Left lung (tissue), 4 donors: ENCODE measurements at regions not wholly inside any gene's neighbourhood (a gene's known extent, or its start where the extent isn't known, plus 50 kb on each side); places are given as distances from the start of the nearest gene placed in this dataset.
A peak's percentile ranks its signal among the peaks of the same experiment; 100 is the strongest.

Experiments used
- ATAC-seq: fragments of 200-7000 bp; cut with Tn5 transposase; one replicate; pipeline ENCODE4 v1.9.1; 2020; ENCODE audit warnings: moderate library complexity
- DNase-seq, 4 donors: peaks; one replicate each; pipeline ENCODE4 v3.0.0-alpha.2; 2013 to 2020
- H3K27ac ChIP-seq, 2 donors: fragments of 200-600 bp; sonication (generic) in 1 of 2; one replicate each; pipeline versions ENCODE4 v1.5.0 to v1.8.0; 2020 to 2021
- H3K27me3 ChIP-seq, 2 donors: fragments of 200-600 bp; sonication (generic) in 1 of 2; one replicate each; pipeline versions ENCODE4 v1.5.0 to v1.8.0; 2020 to 2021
- H3K36me3 ChIP-seq, 2 donors: fragments of 200-600 bp; sonication (generic) in 1 of 2; one replicate each; pipeline versions ENCODE4 v1.5.0 to v1.8.0; 2020 to 2021
- H3K4me1 ChIP-seq, 2 donors: fragments of 200-600 bp; one replicate each; pipeline ENCODE4 v1.8.0; 2021
- H3K4me3 ChIP-seq, 2 donors: fragments of 200-600 bp; sonication (generic) in 1 of 2; one replicate each; pipeline versions ENCODE4 v1.5.0 to v1.8.0; 2020 to 2021; ENCODE audit warnings: mild to moderate bottlenecking in 1 of 2
- H3K9me3 ChIP-seq, 2 donors: fragments of 200-600 bp; sonication (generic) in 1 of 2; one replicate each; pipeline versions ENCODE4 v1.5.0 to v1.8.0; 2020 to 2021
- intact Hi-C, 2 donors: fragments of 100-400 bp; cut with DNase I; formaldehyde crosslinking; loops; one replicate each; pipeline versions ENCODE4 v1.11.2 to v1.14.2; 2022
- TF ChIP-seq, protein P1 (sequence below), 2 donors: fragments of 200-600 bp; sonication (generic) in 1 of 2; IDR thresholded peaks; one replicate each; pipeline versions ENCODE4 v1.5.0 to v1.8.0; 2021; ENCODE audit warnings: antibody characterized with exemption in 2 of 2
- donor health status: DM: no; HTN: yes; CAD: no.
- donor health status: DM: no; HTN: no; CAD: no.

DNA sequence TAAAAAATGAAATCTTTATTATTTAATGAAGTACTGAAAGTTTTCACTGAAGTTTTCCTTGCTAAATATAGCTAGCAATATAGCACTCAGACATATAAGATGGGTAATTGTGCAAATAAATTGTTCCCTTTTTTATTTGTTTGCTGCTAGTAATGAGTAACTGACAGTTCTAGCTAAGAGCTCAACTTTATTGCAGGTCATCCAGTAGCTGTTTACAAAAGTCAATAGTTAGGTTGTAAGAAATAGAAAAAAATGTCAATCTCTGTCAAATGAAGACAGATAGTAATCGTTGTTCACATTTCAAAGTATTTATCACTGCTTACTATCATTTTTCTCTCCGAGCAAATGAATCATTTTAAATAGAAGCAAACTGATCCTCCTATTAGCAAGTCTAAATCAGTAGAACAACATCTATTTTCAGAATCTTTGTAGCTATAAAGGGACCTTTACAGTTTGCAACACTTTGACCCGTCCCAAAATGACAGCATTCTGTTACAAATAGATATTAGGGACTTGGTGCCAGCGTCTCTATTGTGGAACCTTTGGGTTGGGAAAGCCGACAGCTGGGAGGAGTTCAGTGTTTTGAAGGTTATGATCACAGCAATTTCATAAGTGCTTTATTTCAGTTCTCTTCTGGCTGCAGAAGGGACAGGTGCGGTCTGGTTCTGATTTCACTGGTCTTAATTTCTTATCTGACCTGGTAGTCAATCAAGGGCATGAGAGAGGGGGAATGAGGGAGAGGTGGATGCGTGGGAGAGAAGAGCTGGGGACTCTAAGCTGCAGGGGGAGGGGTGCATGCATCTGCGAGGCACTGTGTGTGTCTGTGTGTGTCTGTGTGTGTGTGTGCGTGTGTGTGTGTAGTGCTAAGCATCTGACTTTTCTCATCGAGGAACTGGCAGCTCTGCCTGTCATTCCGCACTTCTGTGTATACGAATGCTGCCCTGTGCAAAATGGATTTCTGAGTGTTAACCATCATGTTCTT lies 227.9 kb upstream of the PITX2 start:
- intact Hi-C loops = no loop called here
- TF ChIP-seq, protein P1, sequence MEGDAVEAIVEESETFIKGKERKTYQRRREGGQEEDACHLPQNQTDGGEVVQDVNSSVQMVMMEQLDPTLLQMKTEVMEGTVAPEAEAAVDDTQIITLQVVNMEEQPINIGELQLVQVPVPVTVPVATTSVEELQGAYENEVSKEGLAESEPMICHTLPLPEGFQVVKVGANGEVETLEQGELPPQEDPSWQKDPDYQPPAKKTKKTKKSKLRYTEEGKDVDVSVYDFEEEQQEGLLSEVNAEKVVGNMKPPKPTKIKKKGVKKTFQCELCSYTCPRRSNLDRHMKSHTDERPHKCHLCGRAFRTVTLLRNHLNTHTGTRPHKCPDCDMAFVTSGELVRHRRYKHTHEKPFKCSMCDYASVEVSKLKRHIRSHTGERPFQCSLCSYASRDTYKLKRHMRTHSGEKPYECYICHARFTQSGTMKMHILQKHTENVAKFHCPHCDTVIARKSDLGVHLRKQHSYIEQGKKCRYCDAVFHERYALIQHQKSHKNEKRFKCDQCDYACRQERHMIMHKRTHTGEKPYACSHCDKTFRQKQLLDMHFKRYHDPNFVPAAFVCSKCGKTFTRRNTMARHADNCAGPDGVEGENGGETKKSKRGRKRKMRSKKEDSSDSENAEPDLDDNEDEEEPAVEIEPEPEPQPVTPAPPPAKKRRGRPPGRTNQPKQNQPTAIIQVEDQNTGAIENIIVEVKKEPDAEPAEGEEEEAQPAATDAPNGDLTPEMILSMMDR (IDR thresholded peaks at IDR 0.05) = no peak
- H3K27ac ChIP-seq = no peak overlapping the region
- DNase-seq = no peak
- H3K4me3 ChIP-seq = no peak overlapping the region
- no peaks in the 10 kb centered on the region for H3K27me3 ChIP-seq
- ATAC-seq = no peak
- no peaks in the 10 kb centered on the region for H3K9me3 ChIP-seq
- H3K36me3 ChIP-seq = no peaks in the 10 kb centered on the region
- H3K4me1 ChIP-seq = no peaks in the 10 kb centered on the region

DNA sequence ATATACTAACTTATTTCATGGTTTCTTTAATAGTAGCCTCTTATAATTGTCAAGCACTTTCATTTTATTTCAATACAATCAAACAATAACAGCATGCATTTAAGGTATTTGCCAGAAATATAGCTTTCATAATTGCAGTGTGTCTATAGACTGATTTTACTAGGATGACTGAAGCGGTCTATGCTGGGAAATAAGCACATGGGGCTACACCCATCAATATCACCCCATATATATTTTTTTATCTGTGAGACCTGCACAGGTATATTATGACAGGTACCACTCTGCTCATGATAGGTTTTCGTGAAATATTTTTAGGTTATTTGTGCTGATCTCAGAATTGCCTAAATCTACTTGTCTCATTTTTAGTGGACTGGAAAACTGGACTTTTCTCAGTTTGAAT lies 229.1 kb upstream of the PITX2 start:
- intact Hi-C loops = no loop called here

DNA sequence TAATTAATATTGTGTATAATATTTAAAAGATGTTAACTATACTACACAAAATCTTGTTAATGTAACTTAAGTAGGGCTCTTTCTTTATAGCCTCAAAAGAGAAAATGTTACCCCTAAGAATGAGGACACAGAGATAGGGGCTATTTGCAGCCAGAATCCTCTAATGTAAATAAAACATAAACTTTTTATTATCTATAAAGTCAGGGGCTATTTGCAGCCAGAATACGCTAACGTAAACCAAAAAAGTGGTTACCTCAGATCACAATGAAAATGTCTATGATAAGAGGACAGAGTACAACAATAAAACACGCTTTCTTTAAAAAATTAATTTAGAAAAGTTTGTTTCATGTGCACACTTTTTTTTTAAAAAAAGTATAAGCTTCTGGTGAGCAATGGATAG lies 229.9 kb upstream of the PITX2 start:
- TF ChIP-seq, protein P1 (IDR thresholded peaks at IDR 0.05) = no peak

More for the DNA sequence above, 229.1 kb upstream of the PITX2 start:
- TF ChIP-seq, protein P1 (IDR thresholded peaks at IDR 0.05) = no peak
- no peak for DNase-seq
- no peaks in the 10 kb centered on the region for H3K36me3 ChIP-seq
- no peaks in the 10 kb centered on the region for H3K9me3 ChIP-seq
- no peaks in the 10 kb centered on the region for H3K4me1 ChIP-seq
- no peak overlapping the region for H3K27ac ChIP-seq
- ATAC-seq = no peak
- H3K4me3 ChIP-seq = no peak overlapping the region
- no peaks in the 10 kb centered on the region for H3K27me3 ChIP-seq

DNA sequence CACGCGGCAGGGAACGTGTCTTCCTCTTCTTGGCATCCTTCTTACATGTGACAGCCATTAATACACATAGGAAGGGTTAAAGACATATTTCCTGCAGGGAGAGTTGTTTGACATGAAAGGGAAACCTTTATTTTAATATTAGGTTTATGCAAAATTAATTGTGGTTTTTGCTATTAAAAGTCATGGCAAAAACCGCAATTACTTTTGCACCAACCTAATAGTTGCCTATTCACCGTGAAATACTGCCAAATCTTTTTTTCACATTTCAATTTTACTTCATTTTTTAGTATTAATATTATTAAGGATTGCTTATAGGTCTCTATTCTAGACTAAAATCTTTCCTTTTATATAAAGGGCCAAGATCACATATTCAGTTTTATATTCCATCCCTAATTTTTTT lies 230.4 kb upstream of the PITX2 start:
- TF ChIP-seq, protein P1 (IDR thresholded peaks at IDR 0.05) = no peak
- Histone ChIP-seq H3K4me3 (no peak overlapping the region), H3K27ac (no peak overlapping the region), H3K9me3 (no peaks in the 10 kb centered on the region), H3K4me1 (no peaks in the 10 kb centered on the region), H3K27me3 (no peaks in the 10 kb centered on the region), H3K36me3 (no peaks in the 10 kb centered on the region)
- ATAC-seq (no peak), DNase-seq (no peak)
- intact Hi-C loops = no loop called here

More for the DNA sequence above, 229.9 kb upstream of the PITX2 start:
- no peaks in the 10 kb centered on the region for H3K4me1 ChIP-seq
- intact Hi-C loops = no loop called here
- H3K36me3 ChIP-seq = no peaks in the 10 kb centered on the region
- no peak for DNase-seq
- no peak overlapping the region for H3K4me3 ChIP-seq
- no peak for ATAC-seq
- no peaks in the 10 kb centered on the region for H3K9me3 ChIP-seq
- H3K27ac ChIP-seq = no peak overlapping the region
- no peaks in the 10 kb centered on the region for H3K27me3 ChIP-seq

DNA sequence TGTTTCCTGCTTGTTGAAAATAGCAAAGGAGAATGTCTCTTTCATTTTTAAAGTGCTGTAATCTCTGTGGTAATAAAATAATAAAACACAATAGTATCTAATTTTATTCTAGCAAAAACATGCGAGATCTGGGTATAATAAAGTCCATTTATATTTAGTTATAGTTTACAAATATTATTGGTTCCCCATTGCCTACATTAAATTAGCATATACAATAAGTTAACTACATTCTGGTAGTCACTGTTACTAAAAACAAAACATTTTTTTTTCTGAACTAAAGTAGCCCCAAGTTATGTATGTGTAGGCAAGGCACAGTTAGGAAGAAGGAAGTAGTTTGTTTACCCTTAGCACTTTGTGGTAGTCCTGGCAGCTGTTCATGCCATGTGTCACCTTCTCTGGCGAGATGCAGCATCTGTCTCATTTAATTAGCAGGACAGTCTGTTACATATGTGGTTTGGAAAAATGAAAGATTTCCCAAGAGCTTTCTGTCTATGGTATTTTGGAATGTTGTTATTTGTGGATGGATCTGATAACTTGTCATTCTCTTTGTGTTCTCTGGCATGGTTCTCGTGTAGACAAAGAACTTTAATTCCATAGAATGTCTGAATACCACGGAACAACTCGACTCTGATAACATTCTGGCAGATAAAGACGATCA lies 231.3 kb upstream of the PITX2 start:
- Histone ChIP-seq H3K9me3 (no peaks in the 10 kb centered on the region), H3K36me3 (no peaks in the 10 kb centered on the region), H3K4me1 (no peaks in the 10 kb centered on the region), H3K27ac (no peak overlapping the region), H3K27me3 (no peaks in the 10 kb centered on the region), H3K4me3 (no peak overlapping the region)
- intact Hi-C loops = no loop called here
- ATAC-seq (peak; percentile 31), DNase-seq (no peak)
- TF ChIP-seq, protein P1 (IDR thresholded peaks at IDR 0.05) = no peak
